GM06990 (cell line): ENCODE measurements at regions not wholly inside any gene's neighbourhood (a gene's known extent, or its start where the extent isn't known, plus 50 kb on each side); places are given as distances from the start of the nearest gene placed in this dataset.
"Not testable (repeated sequence)": the region's sequence is repeated elsewhere in the genome, so short reads cannot be mapped to it uniquely, and the experiment has no call there.

Experiments used
- DNase-seq: peaks from one replicate; pipeline ENCODE4 v3.0.0-alpha.2; 2011; ENCODE audit not compliant: insufficient read length; ENCODE audit errors: extremely low read depth
- H3K27me3 ChIP-seq: replicated peaks from 2 replicates; pipeline ENCODE4 v1.6.0; 2011; ENCODE audit warnings: low read length; ENCODE audit not compliant: control insufficient read depth, insufficient read depth
- H3K36me3 ChIP-seq: 2 replicates; pipeline ENCODE4 v1.5.1; 2011; ENCODE audit warnings: low read length; ENCODE audit not compliant: control insufficient read depth, insufficient read depth
- H3K4me3 ChIP-seq: replicated peaks from 2 replicates; pipeline ENCODE4 v1.5.1; 2011; ENCODE audit warnings: low read depth, mild to moderate bottlenecking, control low read depth, low read length
- CTCF ChIP-seq: IDR thresholded peaks from 2 replicates; pipeline ENCODE4 v1.5.1; 2011; ENCODE audit warnings: low read length, control low read depth, mild to moderate bottlenecking, inconsistent platforms; ENCODE audit not compliant: insufficient read depth, poor library complexity, severe bottlenecking

GRCh38 chr20:52306477-52306876, 114.9 kb upstream of the ZFP64 start:
- H3K27me3 ChIP-seq = no peaks in the 10 kb centered on the region
- H3K36me3 ChIP-seq = no peaks in the 10 kb centered on the region
- no peak overlapping the region for H3K4me3 ChIP-seq
- DNase-seq = no peak
- no peak for TF ChIP-seq CTCF

- DNase-seq = no peak
- H3K36me3 ChIP-seq = no peaks in the 10 kb centered on the region
- H3K27me3 ChIP-seq = no peaks in the 10 kb centered on the region
- no peak overlapping the region for H3K4me3 ChIP-seq
- TF ChIP-seq CTCF = no peak
Measured at GRCh38 chr20:52305858-52306257, 114.3 kb upstream of the ZFP64 start.

- Histone ChIP-seq H3K36me3 (no peaks in the 10 kb centered on the region), H3K4me3 (no peak overlapping the region), H3K27me3 (no peaks in the 10 kb centered on the region)
- TF ChIP-seq CTCF = no peak
- no peak for DNase-seq
Measured at GRCh38 chr20:52305024-52305645, 113.6 kb upstream of the ZFP64 start.

- Histone ChIP-seq H3K36me3 (no peaks in the 10 kb centered on the region), H3K27me3 (no peaks in the 10 kb centered on the region), H3K4me3 (no peak overlapping the region)
- TF ChIP-seq CTCF = no peak
- no peak for DNase-seq
Measured at GRCh38 chr20:52303281-52303950, 111.8 kb upstream of the ZFP64 start.

DNA sequence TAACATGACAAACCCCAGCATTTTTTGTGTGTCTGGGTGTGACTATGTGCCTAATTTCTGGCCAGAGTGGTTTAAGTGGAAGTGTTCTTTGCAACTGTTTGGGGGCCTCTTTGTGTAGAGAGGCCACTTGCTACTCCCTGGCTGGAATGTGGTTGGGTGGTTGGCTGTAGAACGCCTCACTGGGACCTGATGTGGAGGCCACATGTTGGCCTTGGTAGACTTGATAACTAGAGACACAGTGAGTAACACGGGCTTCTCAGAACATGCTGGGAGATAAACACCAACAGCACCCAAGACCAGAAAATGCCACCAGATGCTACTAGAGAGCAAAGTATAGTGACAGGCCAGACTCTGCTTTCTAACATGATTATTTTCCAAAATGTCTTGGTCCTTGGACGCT, 111.2 kb upstream of the ZFP64 start:
- TF ChIP-seq CTCF = no peak
- Histone ChIP-seq H3K36me3 (no peaks in the 10 kb centered on the region), H3K27me3 (no peaks in the 10 kb centered on the region), H3K4me3 (no peak overlapping the region)
- no peak for DNase-seq

DNA sequence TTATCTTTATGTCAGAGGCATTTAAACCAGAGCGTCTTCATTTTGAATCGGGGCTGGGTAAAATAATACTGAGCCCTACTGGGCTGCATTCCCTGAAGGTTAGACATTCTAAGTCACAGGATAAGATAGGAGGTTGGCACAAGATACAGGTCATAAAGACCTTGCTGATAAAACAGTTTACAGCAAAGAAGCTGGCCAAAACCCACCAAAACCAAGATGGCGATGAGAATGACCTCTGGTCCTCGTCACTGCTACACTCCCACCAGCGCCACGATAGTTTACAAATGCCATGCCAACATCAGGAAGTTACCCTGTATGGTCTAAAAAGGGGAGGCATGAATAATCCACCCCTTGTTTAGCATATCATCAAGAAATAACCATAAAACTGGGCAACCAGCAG, 110.5 kb upstream of the ZFP64 start:
- not testable (repeated sequence) for H3K4me3 ChIP-seq, H3K27me3 ChIP-seq, DNase-seq, H3K36me3 ChIP-seq
